HG02973 (cell line): ENCODE measurements at regions not wholly inside any gene's neighbourhood (a gene's known extent, or its start where the extent isn't known, plus 50 kb on each side); places are given as distances from the start of the nearest gene placed in this dataset.
"Not testable (repeated sequence)": the region's sequence is repeated elsewhere in the genome, so short reads cannot be mapped to it uniquely, and the experiment has no call there.

Experiments
- ATAC-seq: cut with Tn5 transposase; IDR thresholded peaks from one replicate; pipeline ENCODE4 v1.9.1; 2021; ENCODE audit warnings: moderate library complexity; ENCODE audit not compliant: unreplicated experiment

DNA sequence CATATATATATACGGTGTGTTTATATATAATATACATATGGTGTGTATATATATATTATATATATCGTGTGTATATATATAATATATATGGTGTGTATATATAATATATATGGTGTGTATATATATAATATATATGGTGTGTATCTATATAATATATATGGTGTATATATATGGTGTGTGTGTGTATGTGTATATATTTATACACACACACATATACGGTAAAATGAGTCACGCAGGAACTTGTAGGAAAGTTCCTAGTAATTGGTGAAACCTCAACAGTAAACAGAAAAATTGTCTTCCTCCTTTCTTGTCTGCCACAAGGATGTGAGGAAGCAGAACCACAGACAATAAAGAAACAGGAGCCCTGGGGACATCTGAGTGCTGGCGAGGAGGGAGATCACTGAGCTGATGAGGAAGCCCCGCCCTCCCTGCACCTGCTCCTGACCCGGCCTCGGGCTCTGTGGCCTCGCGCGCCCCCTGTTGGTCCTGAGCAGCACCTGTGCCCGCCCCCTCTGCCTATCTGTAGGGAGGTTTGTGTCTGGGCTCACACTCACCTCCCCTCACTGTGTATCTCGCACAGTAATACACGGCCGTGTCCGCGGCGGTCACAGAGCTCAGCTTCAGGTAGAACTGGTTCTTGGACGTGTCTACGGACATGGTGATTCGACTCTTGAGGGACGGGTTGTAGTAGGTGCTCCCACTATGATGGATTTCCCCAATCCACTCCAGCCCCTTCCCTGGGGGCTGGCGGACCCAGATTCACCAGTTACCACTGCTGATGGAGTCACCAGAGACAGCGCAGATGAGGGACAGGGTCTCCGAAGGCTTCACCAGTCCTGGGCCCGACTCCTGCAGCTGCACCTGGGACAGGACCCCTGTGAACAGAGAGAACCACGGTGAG, 1079.4 kb downstream of the TMEM121 start:
- peak; percentile 63 for ATAC-seq

- ATAC-seq: no peak
Measured at GRCh38 chr14:106606936-106607335, 1080.6 kb downstream of the TMEM121 start.

GRCh38 chr14:106610691-106611090, 1084.3 kb downstream of the TMEM121 start:
- no peak for ATAC-seq

DNA sequence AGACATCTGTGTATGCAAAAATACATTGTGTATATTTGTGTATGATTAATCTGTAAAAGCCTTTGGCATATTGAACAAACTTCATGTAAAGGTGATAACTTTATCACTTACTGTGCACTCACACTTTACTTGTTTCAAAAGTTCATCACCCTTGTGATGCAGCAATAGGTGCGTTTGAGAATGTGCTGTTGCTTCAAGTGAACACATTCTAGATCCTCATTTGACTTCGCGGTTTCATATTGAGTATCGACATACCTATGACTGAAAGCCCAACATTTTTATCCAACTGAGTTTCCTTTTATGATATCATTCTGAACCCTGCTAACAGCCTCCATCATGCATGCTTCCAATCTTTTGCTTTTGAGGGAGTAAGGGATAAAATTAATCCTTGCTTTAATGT, 1086.9 kb downstream of the TMEM121 start:
- ATAC-seq: no peak

GRCh38 chr14:106618471-106618951, 1092.1 kb downstream of the TMEM121 start:
- ATAC-seq: not testable (repeated sequence)

GRCh38 chr14:106619606-106620005, 1093.2 kb downstream of the TMEM121 start:
- no peak for ATAC-seq

DNA sequence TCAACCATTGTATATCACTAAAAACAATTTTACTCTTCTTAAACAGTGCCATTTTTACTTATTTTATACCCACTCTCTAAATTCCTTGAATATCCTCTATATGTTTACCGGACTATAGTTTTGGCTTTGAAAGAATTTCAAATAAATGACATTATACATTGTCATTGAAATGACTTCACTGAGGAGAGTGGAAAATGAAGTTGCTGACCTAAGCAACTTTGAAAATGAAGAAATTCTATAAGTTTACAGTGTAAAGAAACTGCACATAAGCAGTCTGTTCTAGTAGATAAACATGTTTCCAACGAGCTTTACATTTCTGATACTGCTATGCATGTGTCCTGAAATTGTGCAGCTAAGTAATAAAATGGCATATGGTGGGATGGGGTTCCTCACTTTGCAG, 1094.0 kb downstream of the TMEM121 start:
- no peak for ATAC-seq

GRCh38 chr14:106622200-106622745, 1095.9 kb downstream of the TMEM121 start:
- ATAC-seq: no peak

GRCh38 chr14:106625186-106625585, 1098.8 kb downstream of the TMEM121 start:
- ATAC-seq: no peak

GRCh38 chr14:106626469-106626868, 1100.1 kb downstream of the TMEM121 start:
- ATAC-seq: not testable (repeated sequence)

DNA sequence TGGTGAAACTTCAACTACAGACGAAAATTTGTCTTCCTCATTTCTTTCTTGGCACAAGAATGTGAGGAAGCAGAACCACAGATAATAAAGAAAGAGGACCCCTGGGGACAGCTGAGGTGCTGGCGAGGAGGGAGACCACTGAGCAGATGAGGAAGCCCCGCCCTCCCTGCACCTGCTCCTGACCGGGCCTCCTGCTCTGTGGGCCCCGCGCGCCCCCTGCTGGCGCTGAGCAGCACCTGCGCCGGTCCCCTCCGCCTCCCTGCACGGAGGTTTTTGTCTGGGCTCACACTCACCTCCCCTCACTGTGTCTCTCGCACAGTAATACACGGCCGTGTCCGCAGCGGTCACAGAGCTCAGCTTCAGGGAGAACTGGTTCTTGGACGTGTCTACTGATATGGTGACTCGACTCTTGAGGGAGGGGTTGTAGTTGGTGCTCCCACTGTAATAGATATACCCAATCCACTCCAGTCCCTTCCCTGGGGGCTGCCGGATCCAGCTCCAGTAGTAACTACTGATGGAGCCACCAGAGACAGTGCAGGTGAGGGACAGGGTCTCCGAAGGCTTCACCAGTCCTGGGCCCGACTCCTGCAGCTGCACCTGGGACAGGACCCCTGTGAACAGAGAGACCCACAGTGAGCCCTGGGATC, 1100.7 kb downstream of the TMEM121 start:
- not testable (repeated sequence) for ATAC-seq

GRCh38 chr14:106631879-106632278, 1105.5 kb downstream of the TMEM121 start:
- no peak for ATAC-seq

GRCh38 chr14:106633721-106634120, 1107.3 kb downstream of the TMEM121 start:
- no peak for ATAC-seq

GRCh38 chr14:106635569-106635968, 1109.2 kb downstream of the TMEM121 start:
- no peak for ATAC-seq

GRCh38 chr14:106638786-106639452, 1112.5 kb downstream of the TMEM121 start:
- ATAC-seq: not testable (repeated sequence)

DNA sequence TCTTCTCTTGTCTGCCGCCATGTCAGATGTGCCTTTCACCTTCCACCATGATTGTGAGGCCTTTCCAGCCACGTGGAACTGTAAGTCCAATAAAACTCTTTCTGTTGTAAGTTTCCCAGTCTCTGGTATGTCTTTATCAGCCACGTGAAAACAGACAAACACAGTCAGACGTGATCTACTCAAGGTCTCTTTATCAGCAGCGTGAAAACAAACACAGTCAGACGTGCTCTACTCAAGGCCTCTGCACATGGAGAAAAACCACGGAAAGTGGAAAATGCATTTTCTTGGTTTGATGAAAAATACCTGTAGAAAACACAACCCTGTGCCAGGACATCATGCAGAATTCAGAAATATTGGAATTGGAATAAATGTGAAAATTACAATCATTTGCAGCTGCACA, 1115.7 kb downstream of the TMEM121 start:
- ATAC-seq: no peak

DNA sequence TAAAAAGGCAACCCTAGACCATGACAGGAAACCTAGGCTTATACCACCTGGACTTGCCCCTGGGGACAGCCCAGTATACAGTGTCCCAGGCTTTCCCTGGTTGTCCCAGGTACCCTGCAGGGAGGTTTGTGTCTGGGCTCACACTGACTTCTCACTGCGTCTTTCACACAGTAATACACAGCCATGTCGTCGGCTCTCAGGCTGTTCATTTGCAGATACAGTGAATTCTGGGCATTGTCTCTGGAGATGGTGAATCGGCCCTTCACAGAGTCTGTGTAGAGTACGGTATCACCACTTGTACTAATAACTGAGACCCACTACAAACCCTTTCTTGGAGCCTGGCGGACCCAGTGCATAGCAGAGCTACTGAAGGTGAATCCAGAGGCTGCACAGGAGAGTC, 1116.6 kb downstream of the TMEM121 start:
- ATAC-seq: not testable (repeated sequence)

GRCh38 chr14:106648874-106649273, 1122.5 kb downstream of the TMEM121 start:
- ATAC-seq: not testable (repeated sequence)

DNA sequence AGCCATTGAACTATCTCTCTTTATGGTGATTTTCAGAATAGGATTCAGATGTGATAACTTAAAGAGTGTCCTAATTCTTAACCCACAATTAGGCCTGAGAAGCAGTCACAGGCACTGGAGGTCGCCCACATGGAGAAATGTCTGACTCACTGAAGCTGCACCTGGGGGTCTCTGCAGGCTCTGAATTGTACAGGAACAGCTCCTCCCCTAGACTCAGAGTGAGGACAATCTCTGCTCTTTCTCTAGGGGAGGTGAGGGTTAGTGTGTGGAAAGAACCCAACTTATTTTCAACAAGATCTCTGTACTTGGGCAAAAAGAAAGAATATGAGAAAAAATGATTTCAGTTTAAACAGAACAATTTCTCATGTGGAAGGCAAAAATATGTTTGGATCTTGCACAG, 1124.6 kb downstream of the TMEM121 start:
- no peak for ATAC-seq

DNA sequence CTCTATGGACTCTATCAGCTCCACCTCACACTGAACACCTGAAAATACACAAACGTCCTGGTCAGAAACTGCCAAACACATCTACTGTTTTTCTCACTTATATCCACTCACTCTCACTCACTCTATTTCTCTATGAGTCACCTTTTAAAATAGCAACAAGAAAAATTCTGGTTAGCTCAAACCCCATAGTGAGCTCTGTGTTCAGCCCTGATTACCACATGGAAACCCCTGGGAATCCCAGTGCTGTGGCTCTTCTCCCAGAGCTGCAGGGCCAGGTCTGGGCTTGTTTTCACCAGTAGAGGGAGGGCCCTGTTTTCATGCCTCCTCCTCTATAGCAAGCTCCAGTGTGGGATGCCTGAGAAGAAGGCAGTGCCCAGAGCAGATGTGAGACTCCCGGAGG, 1126.1 kb downstream of the TMEM121 start:
- no peak for ATAC-seq

DNA sequence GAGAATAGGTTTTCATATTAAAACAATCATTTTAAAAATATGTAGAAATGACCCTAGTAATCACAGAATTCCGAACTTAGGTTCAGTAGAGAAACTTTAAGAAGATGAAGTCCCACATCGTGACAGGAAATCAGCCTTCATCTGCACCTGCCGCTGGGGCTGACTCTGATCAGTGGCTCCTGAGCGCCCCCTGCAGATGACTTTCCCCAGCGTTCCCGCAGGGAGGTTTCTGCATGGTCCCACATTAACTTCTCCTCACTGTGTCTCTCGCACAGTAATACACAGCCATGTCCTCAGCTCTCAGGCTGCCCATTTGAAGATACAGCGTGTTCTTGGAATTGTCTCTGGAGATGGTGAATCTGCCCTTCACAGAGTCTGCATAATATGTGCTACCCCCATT, 1131.1 kb downstream of the TMEM121 start:
- ATAC-seq: no peak
